AG09309 (cell line): ENCODE measurements at regions not wholly inside any gene's neighbourhood (a gene's known extent, or its start where the extent isn't known, plus 50 kb on each side); places are given as distances from the start of the nearest gene placed in this dataset.

Experiments
- DNase-seq: peaks from one replicate; pipeline ENCODE4 v3.0.0-alpha.2; 2010; ENCODE audit warnings: low read depth
- H3K4me3 ChIP-seq: 2 replicates; pipeline ENCODE4 v1.5.1; 2011; ENCODE audit warnings: mild to moderate bottlenecking, low read depth, low read length, moderate library complexity; ENCODE audit not compliant: control insufficient read depth
- TF ChIP-seq, protein P1 (sequence below): IDR thresholded peaks from 2 replicates; pipeline ENCODE4 v1.5.1; 2011; ENCODE audit warnings: mild to moderate bottlenecking, low read depth, low read length, inconsistent platforms; ENCODE audit not compliant: insufficient read depth, control insufficient read depth; ENCODE audit errors: missing control alignments

DNA sequence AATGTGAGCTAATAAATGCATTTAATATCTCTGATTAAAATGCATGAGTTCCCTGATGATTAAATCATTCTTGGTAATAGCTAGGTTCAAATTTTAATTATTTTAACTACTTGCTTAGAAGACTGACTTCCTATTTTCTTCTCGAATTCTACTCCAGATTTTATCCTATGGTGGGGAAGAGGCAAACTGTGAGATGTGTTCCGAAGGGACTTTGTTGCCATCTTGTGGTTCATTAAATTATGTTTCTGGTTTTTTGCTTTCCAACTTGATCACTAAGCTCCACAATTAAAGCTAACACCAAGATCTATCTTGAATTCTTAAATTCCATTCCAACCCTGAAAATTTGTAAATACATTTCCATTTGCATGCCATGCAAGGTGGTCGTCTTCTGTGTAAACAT is 538.4 kb upstream of the PCDH20 start:
- no peak for DNase-seq
- H3K4me3 ChIP-seq = no peak overlapping the region
- TF ChIP-seq, protein P1, sequence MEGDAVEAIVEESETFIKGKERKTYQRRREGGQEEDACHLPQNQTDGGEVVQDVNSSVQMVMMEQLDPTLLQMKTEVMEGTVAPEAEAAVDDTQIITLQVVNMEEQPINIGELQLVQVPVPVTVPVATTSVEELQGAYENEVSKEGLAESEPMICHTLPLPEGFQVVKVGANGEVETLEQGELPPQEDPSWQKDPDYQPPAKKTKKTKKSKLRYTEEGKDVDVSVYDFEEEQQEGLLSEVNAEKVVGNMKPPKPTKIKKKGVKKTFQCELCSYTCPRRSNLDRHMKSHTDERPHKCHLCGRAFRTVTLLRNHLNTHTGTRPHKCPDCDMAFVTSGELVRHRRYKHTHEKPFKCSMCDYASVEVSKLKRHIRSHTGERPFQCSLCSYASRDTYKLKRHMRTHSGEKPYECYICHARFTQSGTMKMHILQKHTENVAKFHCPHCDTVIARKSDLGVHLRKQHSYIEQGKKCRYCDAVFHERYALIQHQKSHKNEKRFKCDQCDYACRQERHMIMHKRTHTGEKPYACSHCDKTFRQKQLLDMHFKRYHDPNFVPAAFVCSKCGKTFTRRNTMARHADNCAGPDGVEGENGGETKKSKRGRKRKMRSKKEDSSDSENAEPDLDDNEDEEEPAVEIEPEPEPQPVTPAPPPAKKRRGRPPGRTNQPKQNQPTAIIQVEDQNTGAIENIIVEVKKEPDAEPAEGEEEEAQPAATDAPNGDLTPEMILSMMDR = no peak

GRCh38 chr13:61950828-61951227 is 535.2 kb upstream of the PCDH20 start:
- H3K4me3 ChIP-seq = no peak overlapping the region
- TF ChIP-seq, protein P1 = no peak
- DNase-seq = no peak

- DNase-seq = no peak
- no peak overlapping the region for H3K4me3 ChIP-seq
- TF ChIP-seq, protein P1 = no peak
These were observed 528.8 kb upstream of the PCDH20 start for GRCh38 chr13:61944329-61944929.

GRCh38 chr13:61935710-61936109 is 520.1 kb upstream of the PCDH20 start:
- TF ChIP-seq, protein P1 = no peak
- H3K4me3 ChIP-seq = no peak overlapping the region
- DNase-seq = no peak

DNA sequence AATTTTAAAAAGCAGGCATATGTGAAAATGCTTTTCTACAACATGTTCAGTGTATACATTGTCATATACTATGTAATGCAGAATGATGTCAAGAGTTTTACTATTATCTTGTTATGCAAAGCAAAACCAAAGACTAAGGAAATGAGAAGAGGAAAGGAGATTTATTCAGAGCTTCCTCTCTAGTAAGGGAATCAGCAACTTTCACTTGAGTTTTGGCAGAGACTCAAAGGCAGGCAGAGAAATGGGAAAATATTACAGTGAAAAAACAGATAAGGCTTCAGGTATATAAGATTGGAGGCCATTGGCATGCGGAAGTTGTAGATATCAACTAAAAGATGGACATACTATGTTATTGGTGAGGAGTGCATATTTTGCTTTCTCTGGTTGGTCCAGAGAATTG is 512.0 kb upstream of the PCDH20 start:
- TF ChIP-seq, protein P1 = no peak
- no peak for DNase-seq
- no peak overlapping the region for H3K4me3 ChIP-seq

- TF ChIP-seq, protein P1 = no peak
- H3K4me3 ChIP-seq = no peak overlapping the region
- no peak for DNase-seq
These were observed 503.2 kb upstream of the PCDH20 start for GRCh38 chr13:61918841-61919240.

DNA sequence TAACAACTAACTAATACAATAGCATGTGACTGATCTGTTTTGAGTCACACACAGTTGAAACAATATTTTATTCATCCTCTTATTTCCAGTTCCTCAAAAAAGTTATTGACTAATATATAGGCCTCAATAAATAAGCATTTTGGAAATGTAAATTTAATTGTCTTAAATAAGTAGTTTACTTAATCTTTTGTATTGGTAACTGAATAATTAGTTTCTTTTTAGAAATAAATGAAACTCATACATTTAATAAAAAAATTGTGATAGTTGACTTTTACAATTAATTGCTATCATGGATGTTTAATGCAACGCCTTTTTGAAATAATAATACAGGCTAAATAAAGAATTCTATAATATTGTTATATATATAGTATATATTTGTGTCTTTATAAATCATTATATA is 500.8 kb upstream of the PCDH20 start:
- no peak overlapping the region for H3K4me3 ChIP-seq
- TF ChIP-seq, protein P1 = no peak
- DNase-seq = no peak
